ENCODE measurements at regions not wholly inside any gene's neighbourhood (a gene's known extent, or its start where the extent isn't known, plus 50 kb on each side); places are given as distances from the start of the nearest gene placed in this dataset.
"Not testable (repeated sequence)": the region's sequence is repeated elsewhere in the genome, so short reads cannot be mapped to it uniquely, and the experiment has no call there.

DNA sequence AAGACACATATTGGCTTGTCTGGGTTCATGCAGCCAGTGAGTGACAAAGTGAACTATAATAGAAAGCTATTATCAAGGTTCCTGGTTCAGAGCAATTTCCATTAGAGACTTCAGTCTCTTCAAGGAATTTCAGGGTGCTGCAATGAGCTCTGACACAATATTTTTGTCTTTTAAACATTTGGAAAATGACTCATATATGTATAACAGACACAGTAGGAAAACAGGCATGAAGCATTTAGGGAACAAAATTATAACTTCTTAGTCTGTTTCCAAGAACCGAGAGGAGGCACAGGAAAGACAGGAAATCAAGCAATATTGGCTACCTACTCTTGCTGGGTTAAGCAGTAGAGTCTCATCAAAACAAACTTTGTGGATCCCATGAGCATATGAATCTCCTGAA, 170.4 kb downstream of the PTPRC start:
- no peak for DNase-seq (ENCODE audit: low spot score)

DNA sequence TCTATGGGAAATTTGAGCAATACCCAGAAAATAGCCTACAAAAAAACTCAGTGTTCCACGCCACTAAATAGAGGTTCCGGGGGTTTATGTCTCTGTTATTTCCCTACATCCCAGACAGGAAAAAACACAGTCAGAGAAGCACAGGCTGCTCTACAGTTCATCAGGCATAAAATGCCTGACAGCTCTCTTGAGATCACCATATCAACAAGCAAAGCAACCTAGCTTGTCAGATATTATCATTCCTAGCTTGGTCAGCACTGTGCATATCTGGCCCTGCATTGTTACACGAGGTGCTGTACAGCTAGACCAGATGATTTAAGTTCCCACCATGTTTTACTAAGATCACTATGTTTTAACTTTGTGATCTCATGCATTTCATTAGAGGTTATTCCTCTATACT, 172.6 kb downstream of the PTPRC start:
- DNase-seq (ENCODE audit: low spot score) = no peak

- no peak for DNase-seq (ENCODE audit: low spot score)
Measured at GRCh38 chr1:198823626-198824025, 184.8 kb downstream of the PTPRC start.

DNA sequence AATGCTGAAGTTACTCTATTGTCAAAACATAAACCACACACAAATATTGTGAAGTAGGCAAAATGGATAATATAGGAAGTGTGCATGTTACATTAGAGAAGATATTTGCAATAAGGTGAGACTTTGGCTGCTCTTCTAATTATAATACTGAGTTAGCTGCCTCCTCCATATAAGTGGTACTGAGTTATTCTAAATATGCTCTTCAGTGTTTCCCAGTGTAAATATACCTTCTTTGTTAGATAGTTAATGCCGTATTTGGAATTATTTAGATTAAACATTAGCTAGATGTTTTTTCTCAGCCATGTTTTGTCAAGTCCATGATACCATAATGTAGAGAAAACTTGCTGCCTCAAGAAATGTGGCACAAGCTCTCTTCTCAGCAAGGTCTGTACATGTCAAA, 186.4 kb downstream of the PTPRC start:
- DNase-seq (ENCODE audit: low spot score) = no peak

DNA sequence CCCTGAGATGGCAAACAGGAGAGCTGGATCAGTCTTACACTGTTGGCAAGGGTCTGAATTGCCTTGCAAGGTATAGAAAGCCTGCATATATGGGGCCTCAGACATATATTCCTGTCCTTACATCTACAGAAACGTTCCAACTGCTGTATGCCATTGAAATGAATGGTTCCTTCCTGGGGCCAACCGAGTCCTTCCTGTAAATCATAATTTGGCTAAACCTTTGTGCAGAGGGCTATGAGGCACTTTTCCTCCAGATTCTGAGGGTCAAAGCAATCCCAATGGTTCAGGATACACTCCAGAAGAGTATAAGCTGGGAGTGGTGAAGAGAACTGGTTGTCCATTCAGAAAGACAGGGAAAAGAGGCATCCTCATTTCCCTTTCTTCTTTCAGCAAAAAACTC, 190.5 kb downstream of the PTPRC start:
- DNase-seq (ENCODE audit: low spot score) = no peak

DNA sequence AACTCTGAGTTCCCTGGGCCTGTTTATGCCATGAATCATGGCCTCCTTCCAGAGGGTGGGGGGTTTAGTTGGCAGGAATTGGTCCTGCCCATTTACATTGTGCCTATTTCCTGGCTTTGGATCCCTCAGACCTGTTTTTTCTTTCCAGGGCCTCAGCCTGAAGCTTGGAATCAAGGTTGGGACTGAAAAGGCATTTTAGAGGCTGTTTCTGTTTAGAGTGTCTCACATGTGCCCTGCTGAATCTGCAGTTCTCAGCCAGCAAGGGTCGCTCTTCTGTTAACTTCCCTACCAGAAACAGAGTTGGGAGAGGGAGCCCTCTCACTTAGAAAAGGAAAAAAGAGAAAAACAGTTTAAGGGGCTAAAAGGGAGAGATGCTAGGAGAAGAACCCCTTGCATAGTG, 191.1 kb downstream of the PTPRC start:
- DNase-seq (ENCODE audit: low spot score) = peak; percentile 27

DNA sequence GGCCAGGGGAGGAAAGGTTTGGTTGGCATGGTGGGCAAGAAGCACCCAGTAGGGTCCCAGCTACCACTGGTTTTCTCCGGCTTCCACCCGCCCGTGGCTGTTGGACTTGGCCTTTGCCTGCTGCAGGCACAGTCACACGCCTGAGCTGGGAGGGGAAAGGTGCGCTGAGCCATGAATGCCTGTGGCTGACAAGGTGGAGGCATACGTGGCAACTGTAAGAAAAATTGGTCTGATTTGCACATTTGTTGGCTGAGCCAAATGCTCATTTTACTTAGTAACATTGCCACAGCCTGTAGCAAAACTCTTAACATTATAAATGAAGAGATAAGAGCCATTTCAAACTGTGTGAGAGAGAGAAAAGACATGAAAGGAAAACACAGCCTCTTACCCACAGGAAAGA, 191.6 kb downstream of the PTPRC start:
- DNase-seq (ENCODE audit: low spot score) = no peak

DNA sequence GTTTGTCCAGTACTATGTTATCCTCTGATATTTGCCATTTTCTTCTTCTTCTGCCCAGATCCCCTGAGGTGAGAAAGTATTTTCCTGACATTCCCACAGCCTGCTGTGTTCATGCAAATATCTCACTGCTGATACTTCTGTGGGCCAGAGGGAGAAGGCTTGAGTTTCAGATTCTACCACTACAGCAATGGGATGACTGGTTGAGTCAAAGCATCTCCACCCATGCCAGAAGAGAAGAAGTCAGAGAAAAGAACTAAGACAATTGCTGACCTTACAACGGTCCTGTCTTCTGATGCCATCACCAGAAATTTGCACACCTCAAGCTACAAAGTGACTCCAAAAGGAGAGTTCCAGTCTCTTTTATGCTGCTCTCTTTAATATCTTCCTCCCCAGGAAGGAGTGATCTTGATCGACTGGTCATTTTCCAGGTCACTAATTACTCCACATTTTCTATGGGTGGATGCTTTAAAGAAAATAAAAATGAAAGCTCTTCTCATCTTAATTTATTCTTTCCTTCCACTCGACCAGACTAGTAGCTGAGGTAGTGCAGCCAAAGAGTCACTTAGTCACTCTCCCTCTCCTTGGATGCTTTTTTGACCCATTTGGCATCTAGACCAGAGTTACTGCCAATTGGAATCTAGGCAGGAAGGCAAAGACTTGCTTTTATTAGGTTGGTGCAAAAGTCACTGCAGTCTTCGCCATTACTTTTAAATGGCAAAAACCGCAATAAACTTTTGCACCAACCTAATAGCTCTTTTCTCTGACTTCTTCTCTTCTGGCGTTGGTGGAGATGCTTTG, 195.1 kb downstream of the PTPRC start:
- no peak for DNase-seq (ENCODE audit: low spot score)

GRCh38 chr1:198837278-198838021, 198.6 kb downstream of the PTPRC start:
- no peak for DNase-seq (ENCODE audit: low spot score)

- DNase-seq (ENCODE audit: low spot score) = no peak
Measured at GRCh38 chr1:198838022-198838342, 199.1 kb downstream of the PTPRC start.

DNA sequence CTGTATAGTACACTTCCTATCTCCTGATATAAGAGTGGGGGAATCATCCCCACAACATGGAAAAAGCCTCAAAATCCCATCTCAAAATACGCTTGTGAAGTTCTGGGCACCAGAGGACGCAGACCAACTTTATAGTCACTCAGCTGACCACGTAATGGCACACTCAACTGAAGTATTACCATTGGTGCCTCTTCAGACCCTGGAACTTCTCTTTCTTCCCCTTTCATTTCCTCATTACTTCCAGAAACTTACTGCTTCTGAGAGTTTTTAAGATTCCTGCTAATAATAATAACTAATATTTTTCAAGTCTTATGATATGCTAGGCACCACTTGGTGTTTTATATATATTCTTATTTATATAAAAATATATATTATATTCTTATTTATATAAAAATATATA, 202.6 kb downstream of the PTPRC start:
- no peak for DNase-seq (ENCODE audit: low spot score)

DNA sequence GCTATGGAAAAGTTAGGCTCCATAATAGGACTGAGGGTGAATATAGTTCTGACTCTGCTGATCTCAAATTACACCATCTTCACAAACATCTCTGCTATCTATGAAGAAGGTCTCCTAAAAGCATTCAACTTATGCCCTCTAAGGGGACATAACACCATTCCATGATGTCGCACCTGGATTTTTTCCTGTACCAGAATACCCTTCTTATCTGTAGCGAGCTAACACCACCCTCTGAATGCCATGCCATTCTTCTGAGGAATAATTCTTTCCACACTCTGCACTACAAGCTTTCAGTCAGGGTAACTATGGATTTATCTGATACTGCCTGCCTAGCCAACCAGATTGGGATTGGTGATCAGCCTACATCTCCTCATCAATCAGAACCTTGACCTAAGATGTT, 203.8 kb downstream of the PTPRC start:
- DNase-seq (ENCODE audit: low spot score) = no peak

DNA sequence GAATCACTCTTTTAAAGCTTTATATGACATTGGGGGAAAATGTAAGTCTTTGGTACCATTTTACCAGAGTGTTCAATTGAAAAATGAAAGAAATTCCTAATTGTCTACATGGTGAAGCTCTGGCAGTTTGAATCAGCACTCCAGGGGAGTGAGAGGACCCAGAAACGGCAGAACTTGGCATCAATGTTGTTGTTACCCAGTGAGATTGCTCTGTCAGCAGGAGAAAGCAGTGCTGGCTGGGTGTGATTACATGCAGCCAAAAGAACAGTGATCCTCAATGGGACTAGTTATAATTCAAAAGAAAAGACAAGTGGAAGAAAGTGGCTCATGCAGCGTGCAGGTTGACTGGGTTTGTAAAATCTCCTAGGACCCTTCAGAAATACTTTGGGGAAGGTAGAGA, 206.4 kb downstream of the PTPRC start:
- DNase-seq (ENCODE audit: low spot score) = no peak

DNA sequence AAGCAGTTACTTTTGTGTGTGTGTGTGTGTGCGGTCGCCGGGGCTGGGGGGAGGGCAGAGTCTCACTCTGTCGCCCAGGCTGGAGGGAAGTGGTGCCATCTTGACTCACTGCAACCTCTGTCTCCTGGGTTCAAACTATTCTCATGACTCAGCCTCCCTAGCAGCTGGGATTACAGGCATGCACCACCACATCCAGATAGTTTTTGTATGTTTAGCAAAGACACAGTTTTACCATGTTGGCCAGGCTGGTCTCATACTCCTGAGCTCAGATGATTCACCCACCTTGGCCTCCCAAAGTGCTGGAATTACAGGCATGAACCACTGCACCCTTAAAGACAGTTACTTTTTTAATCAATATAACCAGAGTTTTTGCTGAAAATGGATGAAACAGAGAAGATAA, 207.0 kb downstream of the PTPRC start:
- DNase-seq (ENCODE audit: low spot score) = no peak

- no peak for DNase-seq (ENCODE audit: low spot score)
Measured at GRCh38 chr1:198846556-198846955, 207.7 kb downstream of the PTPRC start.

GRCh38 chr1:198848206-198848605, 209.4 kb downstream of the PTPRC start:
- DNase-seq (ENCODE audit: low spot score) = no peak

DNA sequence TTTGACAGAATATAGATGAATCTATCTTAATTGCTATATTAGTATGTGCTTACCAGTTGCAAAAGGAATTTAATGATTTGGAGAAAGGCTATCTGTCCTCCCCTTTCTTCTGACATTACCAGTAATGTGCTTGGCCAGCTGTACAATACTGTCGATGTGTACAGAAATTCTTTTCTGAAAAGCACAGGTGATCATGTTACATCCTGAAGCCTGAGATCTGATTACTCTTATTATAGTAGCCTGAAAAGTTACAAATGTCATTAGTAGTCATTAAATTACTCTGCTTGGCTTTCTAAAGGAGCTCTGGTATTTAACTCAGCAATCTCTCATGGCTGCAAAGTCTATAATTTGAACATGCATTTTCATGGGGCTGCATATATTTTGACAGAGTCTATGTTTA, 209.8 kb downstream of the PTPRC start:
- DNase-seq (ENCODE audit: low spot score) = no peak

DNA sequence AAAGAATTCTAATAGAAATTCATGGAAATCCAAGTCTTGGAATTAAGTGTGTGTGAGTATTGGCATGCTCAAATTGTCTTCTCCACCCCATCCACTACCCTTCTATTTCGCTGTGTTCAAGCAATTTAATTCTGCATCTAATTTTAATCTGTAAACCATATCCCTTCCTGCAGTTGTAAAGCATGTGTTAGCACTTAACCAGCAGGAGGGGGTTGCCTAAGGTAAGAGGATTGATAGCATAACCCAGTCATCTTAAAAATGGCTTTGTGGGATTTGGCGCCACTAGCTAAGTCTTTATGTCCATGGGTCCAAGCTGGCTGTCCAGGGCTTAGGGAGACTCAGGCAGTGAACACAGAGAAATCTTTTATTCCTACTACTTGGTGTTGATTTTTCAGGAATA, 210.3 kb downstream of the PTPRC start:
- no peak for DNase-seq (ENCODE audit: low spot score)

DNA sequence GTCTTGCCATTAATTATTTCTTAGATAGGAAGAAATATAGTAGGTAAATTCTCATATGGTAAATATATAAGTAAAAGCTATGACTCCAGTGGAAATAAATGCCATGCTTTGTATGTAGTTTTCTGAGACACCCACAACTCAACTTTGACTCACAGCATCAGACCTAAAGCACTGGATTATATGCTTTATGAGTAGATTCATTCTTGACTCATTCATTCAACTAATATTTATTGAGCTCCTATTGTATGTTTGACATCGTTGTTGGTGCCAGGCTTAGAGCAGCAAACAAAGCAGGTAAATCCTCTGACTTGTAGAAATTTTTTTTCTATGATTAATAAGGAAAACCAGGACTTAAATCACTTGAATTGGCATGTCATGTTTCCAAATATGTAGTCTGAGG, 211.4 kb downstream of the PTPRC start:
- peak; percentile 2 for DNase-seq (ENCODE audit: low spot score)

GRCh38 chr1:198850966-198851365, 212.1 kb downstream of the PTPRC start:
- DNase-seq (ENCODE audit: low spot score) = not testable (repeated sequence)

GRCh38 chr1:198856601-198857000, 217.8 kb downstream of the PTPRC start:
- no peak for DNase-seq (ENCODE audit: low spot score)

GRCh38 chr1:198858033-198858432, 219.2 kb downstream of the PTPRC start:
- no peak for DNase-seq (ENCODE audit: low spot score)

GRCh38 chr1:198860371-198860770, 221.5 kb downstream of the PTPRC start:
- DNase-seq (ENCODE audit: low spot score) = no peak

DNA sequence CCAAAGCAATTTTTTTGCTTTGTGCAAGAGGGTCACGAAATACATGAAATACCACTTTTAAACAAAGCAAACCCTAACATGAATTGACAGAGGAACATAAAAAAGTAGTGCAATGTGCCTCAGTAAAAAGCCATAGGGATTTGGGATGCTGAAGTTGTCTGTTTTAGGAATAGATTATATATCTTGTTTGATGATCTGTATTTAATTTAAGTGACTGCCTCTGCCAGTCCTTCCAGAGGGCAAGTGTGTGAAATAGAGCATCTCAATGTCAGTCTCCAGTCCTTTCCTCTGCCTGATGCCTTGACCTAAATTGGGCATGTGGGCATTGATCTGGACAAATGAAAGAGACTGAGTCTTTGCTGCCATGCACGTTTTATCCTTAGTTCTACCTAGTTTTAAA, 222.8 kb downstream of the PTPRC start:
- DNase-seq (ENCODE audit: low spot score) = no peak

All from kidney capillary endothelial cell (primary cell).